ENCODE measurements at regions not wholly inside any gene's neighbourhood (a gene's known extent, or its start where the extent isn't known, plus 50 kb on each side); places are given as distances from the start of the nearest gene placed in this dataset.
"Not testable (repeated sequence)": the region's sequence is repeated elsewhere in the genome, so short reads cannot be mapped to it uniquely, and the experiment has no call there.

GRCh38 chr10:17523917-17524316 lies 69.5 kb upstream of the ST8SIA6 start:
- no peak for DNase-seq (ENCODE audit: low read depth)

DNA sequence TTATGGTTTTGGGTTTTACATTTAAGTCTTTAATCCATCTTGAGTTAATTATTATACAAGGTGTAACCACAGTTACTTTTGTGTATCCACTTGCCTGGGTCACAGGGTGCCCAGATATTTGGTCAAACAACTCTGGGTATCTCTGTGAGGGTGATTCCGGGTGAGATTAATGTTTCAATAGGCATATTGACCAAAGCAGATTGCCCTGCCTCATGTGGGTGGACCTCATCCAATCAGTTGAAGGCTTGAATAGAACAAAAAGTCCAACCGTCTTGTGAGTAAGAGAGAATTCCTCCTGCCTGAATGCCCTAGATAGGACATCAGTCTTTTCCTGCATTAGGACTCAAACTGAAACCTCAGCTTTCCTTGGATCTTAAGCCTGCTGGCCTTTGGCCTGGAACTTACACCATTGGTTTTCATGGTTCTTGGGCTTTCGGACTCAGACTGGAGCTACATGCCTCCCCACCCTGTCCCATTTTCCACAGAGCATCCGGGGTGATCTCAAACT lies 68.9 kb upstream of the ST8SIA6 start:
- TF ChIP-seq, protein P1, sequence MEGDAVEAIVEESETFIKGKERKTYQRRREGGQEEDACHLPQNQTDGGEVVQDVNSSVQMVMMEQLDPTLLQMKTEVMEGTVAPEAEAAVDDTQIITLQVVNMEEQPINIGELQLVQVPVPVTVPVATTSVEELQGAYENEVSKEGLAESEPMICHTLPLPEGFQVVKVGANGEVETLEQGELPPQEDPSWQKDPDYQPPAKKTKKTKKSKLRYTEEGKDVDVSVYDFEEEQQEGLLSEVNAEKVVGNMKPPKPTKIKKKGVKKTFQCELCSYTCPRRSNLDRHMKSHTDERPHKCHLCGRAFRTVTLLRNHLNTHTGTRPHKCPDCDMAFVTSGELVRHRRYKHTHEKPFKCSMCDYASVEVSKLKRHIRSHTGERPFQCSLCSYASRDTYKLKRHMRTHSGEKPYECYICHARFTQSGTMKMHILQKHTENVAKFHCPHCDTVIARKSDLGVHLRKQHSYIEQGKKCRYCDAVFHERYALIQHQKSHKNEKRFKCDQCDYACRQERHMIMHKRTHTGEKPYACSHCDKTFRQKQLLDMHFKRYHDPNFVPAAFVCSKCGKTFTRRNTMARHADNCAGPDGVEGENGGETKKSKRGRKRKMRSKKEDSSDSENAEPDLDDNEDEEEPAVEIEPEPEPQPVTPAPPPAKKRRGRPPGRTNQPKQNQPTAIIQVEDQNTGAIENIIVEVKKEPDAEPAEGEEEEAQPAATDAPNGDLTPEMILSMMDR (IDR thresholded peaks at IDR 0.05; ENCODE audit: control insufficient read depth, insufficient read depth, low read depth, low read length, missing control alignments), result no peak
- H3K4me3 ChIP-seq (ENCODE audit: control insufficient read depth, low read depth, low read length), result no peak overlapping the region
- no peak for DNase-seq (ENCODE audit: low read depth)

More at GRCh38 chr10:17523917-17524316, 69.5 kb upstream of the ST8SIA6 start:
- H3K4me3 ChIP-seq (ENCODE audit: control insufficient read depth, low read depth, low read length), result no peak overlapping the region
- TF ChIP-seq, protein P1 (IDR thresholded peaks at IDR 0.05; ENCODE audit: control insufficient read depth, insufficient read depth, low read depth, low read length, missing control alignments), result no peak

GRCh38 chr10:17522269-17522668 lies 67.9 kb upstream of the ST8SIA6 start:
- DNase-seq (ENCODE audit: low read depth); H3K4me3 ChIP-seq (ENCODE audit: control insufficient read depth, low read depth, low read length): not testable (repeated sequence)

- DNase-seq (ENCODE audit: low read depth), result no peak
- TF ChIP-seq, protein P1 (IDR thresholded peaks at IDR 0.05; ENCODE audit: control insufficient read depth, insufficient read depth, low read depth, low read length, missing control alignments), result no peak
- no peak overlapping the region for H3K4me3 ChIP-seq (ENCODE audit: control insufficient read depth, low read depth, low read length)
These were observed 65.1 kb upstream of the ST8SIA6 start for GRCh38 chr10:17519457-17519856.

GRCh38 chr10:17518338-17518737 lies 63.9 kb upstream of the ST8SIA6 start:
- DNase-seq (ENCODE audit: low read depth), result no peak
- TF ChIP-seq, protein P1 (IDR thresholded peaks at IDR 0.05; ENCODE audit: control insufficient read depth, insufficient read depth, low read depth, low read length, missing control alignments), result no peak
- H3K4me3 ChIP-seq (ENCODE audit: control insufficient read depth, low read depth, low read length), result no peak overlapping the region

DNA sequence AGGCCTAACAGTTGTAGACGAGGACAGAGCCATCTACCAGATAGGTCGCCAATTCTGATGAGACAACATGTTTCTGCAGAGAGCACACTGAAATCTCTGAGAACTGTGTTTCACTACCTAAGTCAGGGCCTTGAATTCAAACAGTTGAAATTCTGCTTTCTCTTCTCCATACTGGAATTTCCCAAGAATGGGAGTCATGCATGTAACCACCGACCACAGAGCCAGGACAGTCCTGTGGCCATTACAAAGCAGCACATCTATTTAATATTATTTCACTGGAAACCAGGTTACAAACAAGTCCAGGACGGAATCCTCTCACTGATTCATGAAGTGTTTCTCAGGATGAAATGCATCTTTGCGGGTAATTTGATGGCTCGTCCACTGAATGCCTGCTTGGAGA lies 62.0 kb upstream of the ST8SIA6 start:
- H3K4me3 ChIP-seq (ENCODE audit: control insufficient read depth, low read depth, low read length), result no peak overlapping the region
- TF ChIP-seq, protein P1 (IDR thresholded peaks at IDR 0.05; ENCODE audit: control insufficient read depth, insufficient read depth, low read depth, low read length, missing control alignments), result no peak
- no peak for DNase-seq (ENCODE audit: low read depth)

DNA sequence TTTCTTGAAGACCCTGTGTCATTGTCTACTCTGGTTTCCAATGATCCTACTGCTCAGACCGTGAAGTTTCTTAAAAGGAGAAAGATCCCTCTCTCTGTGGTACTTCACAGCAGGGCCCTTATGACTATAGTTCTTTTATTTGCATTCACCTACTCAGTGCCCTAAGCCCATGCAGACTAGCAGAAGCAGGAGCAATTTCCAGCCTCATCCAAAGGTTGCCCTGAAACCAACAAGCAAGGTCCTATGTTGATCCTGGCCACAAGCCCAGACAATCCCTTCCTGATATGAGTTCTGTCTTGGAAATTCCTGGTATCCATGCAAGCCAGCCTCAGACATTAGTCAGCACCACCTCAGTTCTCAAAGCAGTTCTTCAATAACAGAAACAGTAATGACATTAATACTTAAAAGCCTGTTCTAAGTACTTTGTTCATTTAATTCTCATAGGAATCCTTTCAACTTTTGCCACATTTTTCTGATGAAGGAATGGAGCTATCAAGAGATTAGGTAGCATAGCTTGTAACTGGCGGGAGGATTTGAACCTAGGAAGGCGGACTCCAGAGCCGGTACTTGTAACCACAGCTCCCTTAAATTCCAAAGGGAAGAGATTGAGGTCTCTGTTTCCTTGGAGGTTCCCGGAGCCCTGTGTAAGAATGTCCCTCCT lies 58.1 kb upstream of the ST8SIA6 start:
- TF ChIP-seq, protein P1 (IDR thresholded peaks at IDR 0.05; ENCODE audit: control insufficient read depth, insufficient read depth, low read depth, low read length, missing control alignments), result no peak
- H3K4me3 ChIP-seq (ENCODE audit: control insufficient read depth, low read depth, low read length), result no peak overlapping the region
- DNase-seq (ENCODE audit: low read depth), result peak; percentile 88

Data from AG09309 (cell line).